ENCODE measurements at regions not wholly inside any gene's neighbourhood (a gene's known extent, or its start where the extent isn't known, plus 50 kb on each side); places are given as distances from the start of the nearest gene placed in this dataset.

DNA sequence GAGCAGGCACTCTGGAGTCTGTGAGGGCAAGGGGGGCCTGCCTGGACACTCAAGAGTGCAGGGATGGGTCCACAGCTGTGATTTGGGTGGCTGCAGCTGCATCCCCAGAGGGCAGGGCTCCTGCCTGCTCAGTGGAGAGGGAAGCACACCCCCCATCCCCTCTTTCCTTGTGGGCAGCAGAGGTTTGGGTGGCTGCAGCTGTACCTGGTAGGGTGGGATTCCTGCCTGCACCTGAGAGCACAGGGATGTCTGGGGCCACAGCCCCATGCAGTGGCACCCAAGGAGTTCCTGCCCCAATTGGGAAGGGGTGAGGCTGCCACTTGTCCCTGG, 605.4 kb upstream of the FAM174A start:
- TF ChIP-seq, protein P1, sequence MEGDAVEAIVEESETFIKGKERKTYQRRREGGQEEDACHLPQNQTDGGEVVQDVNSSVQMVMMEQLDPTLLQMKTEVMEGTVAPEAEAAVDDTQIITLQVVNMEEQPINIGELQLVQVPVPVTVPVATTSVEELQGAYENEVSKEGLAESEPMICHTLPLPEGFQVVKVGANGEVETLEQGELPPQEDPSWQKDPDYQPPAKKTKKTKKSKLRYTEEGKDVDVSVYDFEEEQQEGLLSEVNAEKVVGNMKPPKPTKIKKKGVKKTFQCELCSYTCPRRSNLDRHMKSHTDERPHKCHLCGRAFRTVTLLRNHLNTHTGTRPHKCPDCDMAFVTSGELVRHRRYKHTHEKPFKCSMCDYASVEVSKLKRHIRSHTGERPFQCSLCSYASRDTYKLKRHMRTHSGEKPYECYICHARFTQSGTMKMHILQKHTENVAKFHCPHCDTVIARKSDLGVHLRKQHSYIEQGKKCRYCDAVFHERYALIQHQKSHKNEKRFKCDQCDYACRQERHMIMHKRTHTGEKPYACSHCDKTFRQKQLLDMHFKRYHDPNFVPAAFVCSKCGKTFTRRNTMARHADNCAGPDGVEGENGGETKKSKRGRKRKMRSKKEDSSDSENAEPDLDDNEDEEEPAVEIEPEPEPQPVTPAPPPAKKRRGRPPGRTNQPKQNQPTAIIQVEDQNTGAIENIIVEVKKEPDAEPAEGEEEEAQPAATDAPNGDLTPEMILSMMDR (IDR thresholded peaks at IDR 0.05), result no peak
- TF ChIP-seq POLR2A (IDR thresholded peaks at IDR 0.05), result no peak
- no peak for TF ChIP-seq POLR2AphosphoS5 (IDR thresholded peaks at IDR 0.05)
